ENCODE measurements at regions not wholly inside any gene's neighbourhood (a gene's known extent, or its start where the extent isn't known, plus 50 kb on each side); places are given as distances from the start of the nearest gene placed in this dataset.

DNA sequence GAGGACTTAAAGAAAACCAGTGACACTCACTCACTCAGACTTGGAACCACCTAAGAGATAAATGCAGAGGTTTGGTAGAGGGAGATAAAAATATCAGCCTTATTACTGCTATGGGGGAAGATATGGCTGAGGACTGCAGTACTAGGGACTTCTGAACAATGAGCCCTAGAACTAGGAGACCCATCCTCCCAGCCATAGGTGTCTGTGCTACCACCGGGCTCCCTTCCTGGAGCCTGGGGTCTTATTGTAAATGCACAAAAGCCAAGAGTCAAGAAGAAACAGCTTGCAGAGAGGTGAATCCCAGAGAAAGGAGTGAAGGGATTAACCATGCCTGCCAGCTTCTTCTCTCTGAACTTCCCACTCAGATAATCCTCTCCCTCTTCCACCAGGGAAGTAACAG is 108.3 kb upstream of the AKR1E2 start:
- TF ChIP-seq, protein P1, sequence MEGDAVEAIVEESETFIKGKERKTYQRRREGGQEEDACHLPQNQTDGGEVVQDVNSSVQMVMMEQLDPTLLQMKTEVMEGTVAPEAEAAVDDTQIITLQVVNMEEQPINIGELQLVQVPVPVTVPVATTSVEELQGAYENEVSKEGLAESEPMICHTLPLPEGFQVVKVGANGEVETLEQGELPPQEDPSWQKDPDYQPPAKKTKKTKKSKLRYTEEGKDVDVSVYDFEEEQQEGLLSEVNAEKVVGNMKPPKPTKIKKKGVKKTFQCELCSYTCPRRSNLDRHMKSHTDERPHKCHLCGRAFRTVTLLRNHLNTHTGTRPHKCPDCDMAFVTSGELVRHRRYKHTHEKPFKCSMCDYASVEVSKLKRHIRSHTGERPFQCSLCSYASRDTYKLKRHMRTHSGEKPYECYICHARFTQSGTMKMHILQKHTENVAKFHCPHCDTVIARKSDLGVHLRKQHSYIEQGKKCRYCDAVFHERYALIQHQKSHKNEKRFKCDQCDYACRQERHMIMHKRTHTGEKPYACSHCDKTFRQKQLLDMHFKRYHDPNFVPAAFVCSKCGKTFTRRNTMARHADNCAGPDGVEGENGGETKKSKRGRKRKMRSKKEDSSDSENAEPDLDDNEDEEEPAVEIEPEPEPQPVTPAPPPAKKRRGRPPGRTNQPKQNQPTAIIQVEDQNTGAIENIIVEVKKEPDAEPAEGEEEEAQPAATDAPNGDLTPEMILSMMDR (IDR thresholded peaks at IDR 0.05; ENCODE audit: insufficient read depth, low read depth, low read length): no peak
- Histone ChIP-seq H3K27me3 (ENCODE audit: control insufficient read depth, insufficient read depth, low read length) (no peaks in the 10 kb centered on the region), H3K4me3 (ENCODE audit: low read depth, low read length) (no peak overlapping the region), H3K36me3 (ENCODE audit: control insufficient read depth, insufficient read depth, low read length) (no peaks in the 10 kb centered on the region)
- no peak for DNase-seq (ENCODE audit: low read depth)
- ChIA-PET POLR2A (no interaction called here), CTCF (interaction anchor here (1.0 kb wide), 1 partner anchor 13 kb away, joined by 3 read pairs; no protein-coding TSS in a partner anchor)

DNA sequence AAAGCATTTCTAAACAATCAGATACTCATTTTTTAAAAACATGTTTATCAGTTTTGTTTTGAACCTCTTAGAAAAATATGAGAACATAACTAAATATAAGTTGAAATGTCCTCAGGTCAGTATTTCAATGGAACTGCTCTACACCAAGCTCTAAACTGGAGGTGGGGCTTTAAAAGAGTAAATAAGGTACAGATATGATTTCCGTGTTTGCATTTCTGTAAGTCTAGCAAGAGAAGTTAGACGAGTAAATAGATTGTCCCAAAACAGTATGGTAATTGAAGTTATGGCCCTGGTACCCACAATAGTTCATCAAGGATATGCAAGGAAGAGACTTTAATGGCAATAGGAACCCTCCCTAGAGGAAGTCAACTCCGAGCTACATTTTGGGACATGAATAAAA is 115.1 kb upstream of the AKR1E2 start:
- no peaks in the 10 kb centered on the region for H3K36me3 ChIP-seq (ENCODE audit: control insufficient read depth, insufficient read depth, low read length)
- ChIA-PET POLR2A (no interaction called here), CTCF (interaction anchor here (1.4 kb wide), 1 partner anchor 10 kb away, joined by 3 read pairs; no protein-coding TSS in a partner anchor)
- no peaks in the 10 kb centered on the region for H3K27me3 ChIP-seq (ENCODE audit: control insufficient read depth, insufficient read depth, low read length)
- no peak overlapping the region for H3K4me3 ChIP-seq (ENCODE audit: low read depth, low read length)
- no peak for DNase-seq (ENCODE audit: low read depth)
- TF ChIP-seq, protein P1 (IDR thresholded peaks at IDR 0.05; ENCODE audit: insufficient read depth, low read depth, low read length): no peak

DNA sequence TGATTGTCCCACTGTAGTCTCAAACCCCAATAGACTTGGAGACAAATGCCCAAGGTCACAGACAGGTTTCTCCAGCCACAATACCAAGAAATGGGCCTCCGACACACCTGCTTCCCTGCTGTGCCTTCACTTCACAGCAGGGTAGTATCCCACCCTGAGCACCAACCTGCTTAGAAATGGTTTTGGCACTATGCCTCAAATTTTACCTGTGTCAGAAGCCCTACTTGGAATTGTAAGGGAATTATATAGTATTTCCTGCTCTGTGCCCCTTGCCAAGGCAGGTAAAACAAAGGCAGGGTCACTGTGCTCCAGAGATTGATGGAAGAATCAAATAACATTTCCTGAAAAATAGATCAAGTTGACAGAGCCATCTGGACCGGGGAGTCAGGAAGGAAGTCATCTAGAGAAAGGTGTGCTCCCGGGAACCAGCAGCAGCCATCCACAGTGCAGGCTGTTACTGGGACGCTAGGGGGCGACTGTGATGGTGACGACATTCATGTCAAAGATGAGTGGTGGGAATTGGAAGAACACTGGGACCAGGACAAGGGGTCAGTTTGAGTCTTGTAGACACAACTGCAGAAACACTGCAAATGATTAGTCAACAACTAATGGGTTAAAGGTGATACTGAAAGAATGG is 117.8 kb upstream of the AKR1E2 start:
- no peaks in the 10 kb centered on the region for H3K36me3 ChIP-seq (ENCODE audit: control insufficient read depth, insufficient read depth, low read length)
- ChIA-PET POLR2A (no interaction called here), CTCF (no interaction called here)
- TF ChIP-seq, protein P1 (IDR thresholded peaks at IDR 0.05; ENCODE audit: insufficient read depth, low read depth, low read length): no peak; the same call in 1 of the 2 replicates
- no peak for DNase-seq (ENCODE audit: low read depth)
- H3K4me3 ChIP-seq (ENCODE audit: low read depth, low read length): no peak overlapping the region
- no peaks in the 10 kb centered on the region for H3K27me3 ChIP-seq (ENCODE audit: control insufficient read depth, insufficient read depth, low read length)

DNA sequence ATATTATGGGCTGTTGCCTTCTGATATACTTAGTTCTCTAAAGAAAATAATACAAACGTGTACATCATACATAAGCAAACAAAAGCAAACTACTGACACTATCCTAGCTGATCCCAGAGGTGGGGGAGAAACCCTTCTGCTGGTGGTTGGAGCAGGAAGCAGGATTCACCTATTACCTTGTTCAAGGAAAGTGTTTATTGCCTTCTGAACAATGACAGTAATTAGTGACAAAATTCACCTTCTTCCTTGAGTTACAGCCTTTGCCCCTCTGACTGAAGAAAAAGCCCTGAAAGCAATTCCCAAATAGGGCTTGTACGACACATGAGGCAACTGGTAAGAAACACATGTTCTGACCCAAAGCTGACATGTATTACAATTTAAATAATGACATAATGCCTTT is 118.8 kb upstream of the AKR1E2 start:
- ChIA-PET POLR2A (no interaction called here), CTCF (interaction anchor here (0.5 to 0.6 kb wide), 2 partner anchors 48 to 1002 kb away, joined by 3 to 4 read pairs; no protein-coding TSS in a partner anchor)
- Histone ChIP-seq H3K4me3 (ENCODE audit: low read depth, low read length) (no peak overlapping the region), H3K36me3 (ENCODE audit: control insufficient read depth, insufficient read depth, low read length) (no peaks in the 10 kb centered on the region), H3K27me3 (ENCODE audit: control insufficient read depth, insufficient read depth, low read length) (no peaks in the 10 kb centered on the region)
- TF ChIP-seq, protein P1 (IDR thresholded peaks at IDR 0.05; ENCODE audit: insufficient read depth, low read depth, low read length): no peak
- DNase-seq (ENCODE audit: low read depth): no peak

DNA sequence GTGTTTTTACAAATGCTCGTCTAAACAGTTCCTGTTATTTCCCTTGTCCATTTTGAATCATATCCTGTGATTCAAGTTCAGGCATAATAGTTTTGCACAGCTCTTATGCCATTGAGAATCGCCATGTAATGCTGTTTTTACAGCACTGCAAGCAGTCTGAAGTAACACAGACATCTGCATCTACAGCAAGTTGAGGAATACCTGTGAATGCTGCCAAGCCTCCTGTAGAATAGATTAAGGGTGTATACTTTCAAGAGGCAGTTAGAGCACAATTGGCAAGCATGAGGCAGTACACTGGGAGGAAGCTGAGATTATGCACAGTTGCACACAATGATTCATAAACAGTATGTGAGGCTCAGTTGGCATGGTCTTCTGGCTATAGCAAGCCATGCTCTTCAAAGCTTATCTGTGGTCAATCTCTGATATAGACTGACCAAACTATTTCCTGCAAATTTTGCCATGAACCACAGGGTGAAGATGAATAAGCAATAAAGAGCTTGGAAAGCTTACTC is 121.9 kb upstream of the AKR1E2 start:
- no peaks in the 10 kb centered on the region for H3K36me3 ChIP-seq (ENCODE audit: control insufficient read depth, insufficient read depth, low read length)
- no peaks in the 10 kb centered on the region for H3K27me3 ChIP-seq (ENCODE audit: control insufficient read depth, insufficient read depth, low read length)
- DNase-seq (ENCODE audit: low read depth): peak; percentile 60
- POLR2A ChIA-PET: interaction anchor here (0.9 kb wide), 1 partner anchor 1223 kb away, joined by 5 read pairs; no protein-coding TSS in a partner anchor
- CTCF ChIA-PET: interaction anchor here (0.8 to 1.3 kb wide), 2 partner anchors 10 to 22 kb away, joined by 3 to 4 read pairs; no protein-coding TSS in a partner anchor
- H3K4me3 ChIP-seq (ENCODE audit: low read depth, low read length): no peak overlapping the region
- TF ChIP-seq, protein P1 (IDR thresholded peaks at IDR 0.05; ENCODE audit: insufficient read depth, low read depth, low read length): no peak
